Upper lobe of left lung (tissue), 4 donors: ENCODE measurements at regions not wholly inside any gene's neighbourhood (a gene's known extent, or its start where the extent isn't known, plus 50 kb on each side); places are given as distances from the start of the nearest gene placed in this dataset.

ENCODE experiments used
- CTCF ChIP-seq, 6 experiments: fragments of 450-650 bp in 4 of 6; fragments of 200-600 bp in 2 of 6; sonication (generic) in 2 of 6; IDR thresholded peaks; one replicate each; pipeline ENCODE4 v1.5.1; 2016 to 2019; ENCODE audit warnings: antibody characterized with exemption in 6 of 6
- EP300 ChIP-seq, 4 donors: sonication (generic); formaldehyde crosslinking; IDR thresholded peaks; one replicate each; pipeline ENCODE4 v1.5.1; 2017; ENCODE audit warnings: antibody characterized with exemption in 4 of 4, control low read depth in 2 of 4
- POLR2A ChIP-seq, 4 donors: fragments of 450-650 bp; IDR thresholded peaks; one replicate each; pipeline ENCODE4 v1.5.1; 2016 to 2017; ENCODE audit warnings: antibody characterized with exemption in 4 of 4, mild to moderate bottlenecking in 2 of 4
- POLR2AphosphoS5 ChIP-seq, 2 donors: sonication (generic); formaldehyde crosslinking; IDR thresholded peaks; one replicate each; pipeline ENCODE4 v1.5.1; 2017; ENCODE audit warnings: antibody characterized with exemption in 2 of 2

GRCh38 chr13:65629926-65630325 lies 1600.2 kb downstream of the PCDH9 start:
- TF ChIP-seq CTCF (IDR thresholded peaks at IDR 0.05) (no peak), POLR2AphosphoS5 (IDR thresholded peaks at IDR 0.05) (no peak), POLR2A (IDR thresholded peaks at IDR 0.05) (no peak), EP300 (IDR thresholded peaks at IDR 0.05) (no peak)
